ENCODE measurements at regions not wholly inside any gene's neighbourhood (a gene's known extent, or its start where the extent isn't known, plus 50 kb on each side); places are given as distances from the start of the nearest gene placed in this dataset.

GRCh38 chr12:23204933-23205778 is 580.2 kb downstream of the ETNK1 start:
- Mint-ChIP-seq H3K4me1 (ENCODE audit: low read depth) (no peaks in the 10 kb centered on the region), H3K4me3 (ENCODE audit: unreplicated experiment) (no peak overlapping the region), H3K27ac (ENCODE audit: unreplicated experiment) (no peak overlapping the region), H3K9me3 (ENCODE audit: low read depth) (peaks cover 4% of the 10 kb centered on the region), H3K36me3 (ENCODE audit: low read depth) (no peaks in the 10 kb centered on the region), H3K27me3 (ENCODE audit: low read depth) (no peaks in the 10 kb centered on the region)
- DNase-seq (ENCODE audit: low spot score): no peak
- TF ChIP-seq CTCF (IDR thresholded peaks at IDR 0.05): peak; percentile 99

- no peaks in the 10 kb centered on the region for H3K36me3 Mint-ChIP-seq (ENCODE audit: low read depth)
- H3K9me3 Mint-ChIP-seq (ENCODE audit: low read depth): peaks cover 8% of the 10 kb centered on the region
- no peak for TF ChIP-seq CTCF (IDR thresholded peaks at IDR 0.05)
Measured at GRCh38 chr12:23209793-23210192, 584.8 kb downstream of the ETNK1 start.

GRCh38 chr12:23210573-23210972 is 585.6 kb downstream of the ETNK1 start:
- Mint-ChIP-seq H3K36me3 (ENCODE audit: low read depth) (peaks cover 3% of the 10 kb centered on the region), H3K9me3 (ENCODE audit: low read depth) (peaks cover 16% of the 10 kb centered on the region), H3K27me3 (ENCODE audit: low read depth) (no peaks in the 10 kb centered on the region), H3K27ac (ENCODE audit: unreplicated experiment) (no peak overlapping the region), H3K4me3 (ENCODE audit: unreplicated experiment) (no peak overlapping the region), H3K4me1 (ENCODE audit: low read depth) (no peaks in the 10 kb centered on the region)
- no peak for TF ChIP-seq CTCF (IDR thresholded peaks at IDR 0.05)
- no peak for DNase-seq (ENCODE audit: low spot score)

More at GRCh38 chr12:23209793-23210192, 584.8 kb downstream of the ETNK1 start:
- no peak for DNase-seq (ENCODE audit: low spot score)
- H3K27me3 Mint-ChIP-seq (ENCODE audit: low read depth): no peaks in the 10 kb centered on the region
- H3K4me1 Mint-ChIP-seq (ENCODE audit: low read depth): no peaks in the 10 kb centered on the region
- no peak overlapping the region for H3K4me3 Mint-ChIP-seq (ENCODE audit: unreplicated experiment)
- H3K27ac Mint-ChIP-seq (ENCODE audit: unreplicated experiment): no peak overlapping the region

- Mint-ChIP-seq H3K4me1 (ENCODE audit: low read depth) (no peaks in the 10 kb centered on the region), H3K27ac (ENCODE audit: unreplicated experiment) (no peak overlapping the region), H3K9me3 (ENCODE audit: low read depth) (peaks cover 17% of the 10 kb centered on the region), H3K36me3 (ENCODE audit: low read depth) (peaks cover 3% of the 10 kb centered on the region), H3K27me3 (ENCODE audit: low read depth) (no peaks in the 10 kb centered on the region), H3K4me3 (ENCODE audit: unreplicated experiment) (no peak overlapping the region)
- no peak for DNase-seq (ENCODE audit: low spot score)
- no peak for TF ChIP-seq CTCF (IDR thresholded peaks at IDR 0.05)
Measured at GRCh38 chr12:23211384-23212320, 586.7 kb downstream of the ETNK1 start.

- peaks cover 3% of the 10 kb centered on the region for H3K36me3 Mint-ChIP-seq (ENCODE audit: low read depth)
- H3K9me3 Mint-ChIP-seq (ENCODE audit: low read depth): peaks cover 13% of the 10 kb centered on the region
- peak; percentile 28 for TF ChIP-seq CTCF (IDR thresholded peaks at IDR 0.05)
- no peak for DNase-seq (ENCODE audit: low spot score)
- H3K4me3 Mint-ChIP-seq (ENCODE audit: unreplicated experiment): no peak overlapping the region
- H3K4me1 Mint-ChIP-seq (ENCODE audit: low read depth): peaks cover 8% of the 10 kb centered on the region
- H3K27ac Mint-ChIP-seq (ENCODE audit: unreplicated experiment): no peak overlapping the region
- H3K27me3 Mint-ChIP-seq (ENCODE audit: low read depth): no peaks in the 10 kb centered on the region
Measured at GRCh38 chr12:23217158-23217557, 592.2 kb downstream of the ETNK1 start.

Data from chondrocyte (in vitro differentiated cells).